HG02884 (cell line): ENCODE measurements at regions not wholly inside any gene's neighbourhood (a gene's known extent, or its start where the extent isn't known, plus 50 kb on each side); places are given as distances from the start of the nearest gene placed in this dataset.

ENCODE experiments used
- ATAC-seq: cut with Tn5 transposase; IDR thresholded peaks from one replicate; pipeline ENCODE4 v1.9.1; 2021; ENCODE audit warnings: mild to moderate bottlenecking, moderate library complexity; ENCODE audit not compliant: unreplicated experiment

DNA sequence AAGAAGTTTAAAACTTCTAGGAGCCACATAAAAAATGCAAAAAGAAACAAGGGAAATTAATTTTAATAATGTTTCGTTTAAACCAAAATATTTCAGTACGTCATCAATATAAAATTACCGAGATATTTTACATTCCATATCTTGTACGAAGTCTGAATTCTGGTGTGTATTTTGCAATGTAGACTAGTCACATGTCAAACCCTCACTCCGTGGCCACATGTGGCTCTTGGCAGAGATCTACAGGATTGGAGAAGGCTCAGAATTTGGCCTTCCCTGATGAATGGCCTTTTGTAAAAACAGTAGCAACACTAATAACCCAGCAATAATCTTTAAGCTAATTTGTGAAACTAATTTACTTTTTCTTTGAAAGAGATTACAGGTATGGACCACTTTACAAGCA is 217.1 kb downstream of the PRL start:
- ATAC-seq: no peak

DNA sequence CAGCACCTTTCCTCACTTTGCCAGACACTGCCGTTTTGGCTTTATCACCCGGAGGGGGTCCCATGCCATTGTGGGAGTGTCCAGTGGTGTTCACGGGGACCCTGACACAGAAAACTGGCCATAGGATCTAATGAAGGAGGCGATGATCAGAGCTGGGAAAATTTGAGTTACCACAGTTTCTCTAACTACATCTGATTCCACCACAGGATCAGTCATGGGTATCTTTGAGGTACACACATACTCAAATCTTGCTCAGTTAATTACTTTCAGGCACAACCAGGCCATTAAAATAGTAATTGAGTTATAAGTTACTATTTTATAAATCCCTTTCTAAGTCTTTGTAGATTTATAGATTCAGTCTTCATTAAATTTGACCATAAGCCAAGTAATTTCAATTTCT is 215.1 kb downstream of the PRL start:
- peak; percentile 85 for ATAC-seq

DNA sequence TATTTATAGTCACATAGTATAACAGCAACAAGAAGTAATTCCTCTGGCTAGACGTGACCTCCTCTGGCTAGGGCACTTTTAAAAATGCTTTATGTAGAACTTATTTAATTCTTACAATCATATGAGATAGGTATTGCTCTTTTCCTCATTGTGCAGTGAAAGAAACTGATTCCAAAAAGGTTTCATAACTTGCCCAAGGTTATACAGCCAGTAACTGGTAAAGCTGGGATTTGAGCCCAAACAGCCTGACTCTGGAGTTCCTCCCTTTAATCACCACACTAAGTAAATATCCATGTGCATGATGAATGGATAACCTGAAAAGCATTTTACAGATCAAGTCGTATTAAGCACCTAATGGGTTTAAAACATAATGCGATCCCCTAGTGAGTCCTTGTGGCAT is 214.6 kb downstream of the PRL start:
- no peak for ATAC-seq

DNA sequence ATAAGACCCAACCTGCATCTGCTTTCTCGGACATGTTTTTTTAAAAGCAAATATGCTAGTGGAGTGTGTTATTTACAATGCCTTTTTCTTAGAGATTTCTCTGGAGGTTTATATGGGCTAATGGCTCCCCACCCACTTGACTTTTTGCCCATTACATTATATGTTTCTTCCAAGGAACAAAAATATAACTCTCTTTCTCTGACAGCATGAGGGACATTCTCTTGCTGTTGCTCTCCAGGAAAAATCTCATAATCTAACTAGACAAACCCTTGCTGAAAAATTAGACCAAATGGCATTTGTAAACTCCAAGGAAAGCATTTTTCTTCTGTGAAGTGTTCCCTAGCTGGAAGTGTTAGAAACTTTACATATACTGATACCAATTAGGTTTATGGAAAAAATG is 213.7 kb downstream of the PRL start:
- no peak for ATAC-seq

DNA sequence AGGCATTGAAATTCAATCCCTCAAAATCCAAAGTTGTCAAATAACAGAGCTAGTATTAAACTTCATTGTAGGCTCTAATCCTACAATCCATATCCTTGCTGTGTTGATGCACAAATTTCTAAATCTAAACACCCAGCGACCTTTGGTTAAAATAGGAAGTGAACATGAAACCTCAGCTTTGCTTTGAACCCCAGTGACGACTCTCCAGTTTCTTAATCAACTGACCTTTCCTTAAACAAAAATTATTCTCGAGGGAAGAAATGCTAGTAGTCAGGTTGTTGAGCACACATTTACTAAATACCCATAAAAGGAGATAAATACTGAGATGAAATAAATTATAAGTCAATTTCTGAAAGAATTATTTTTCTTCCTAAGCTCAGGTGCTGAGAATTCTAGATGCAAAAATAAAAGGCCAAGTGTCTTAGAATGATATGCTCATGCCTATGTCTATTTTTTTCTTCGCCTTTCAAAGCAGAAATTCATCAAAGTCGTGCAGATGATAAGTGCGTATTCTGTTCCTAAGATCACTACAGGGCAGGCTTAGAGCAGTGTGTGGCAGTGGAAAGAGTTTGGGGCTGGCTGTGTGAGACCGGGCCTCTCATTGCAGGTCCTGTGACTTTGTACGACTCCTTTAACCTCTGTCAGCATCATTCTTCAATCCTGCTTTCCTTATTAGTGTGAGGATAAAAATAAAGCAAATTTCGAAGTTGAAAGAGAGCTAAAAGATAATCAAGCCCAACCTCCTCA is 208.7 kb downstream of the PRL start:
- no peak for ATAC-seq

DNA sequence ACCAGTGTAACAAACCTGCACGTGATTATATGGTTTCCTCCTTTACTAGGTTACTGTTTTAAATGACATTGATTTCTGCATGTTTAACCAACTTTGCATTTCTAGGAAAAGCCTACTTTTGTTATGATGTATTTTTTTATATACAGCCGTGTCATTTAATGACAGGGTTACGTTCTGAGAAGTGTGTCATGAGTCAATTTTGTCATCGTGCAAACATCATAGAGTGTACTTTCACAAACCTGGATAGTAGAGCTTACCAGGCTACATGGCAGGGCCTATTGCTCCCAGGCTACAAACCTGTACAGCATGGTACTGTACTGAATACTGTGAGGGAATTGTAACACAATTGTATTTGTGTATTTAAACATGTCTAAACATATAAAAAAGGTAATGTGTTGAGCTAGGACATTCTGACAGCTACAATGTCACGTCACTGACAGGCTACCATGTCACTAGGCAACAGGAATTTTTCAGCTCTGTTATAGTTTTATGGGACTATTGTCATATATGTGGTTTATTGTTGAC is 205.3 kb downstream of the PRL start:
- no peak for ATAC-seq

DNA sequence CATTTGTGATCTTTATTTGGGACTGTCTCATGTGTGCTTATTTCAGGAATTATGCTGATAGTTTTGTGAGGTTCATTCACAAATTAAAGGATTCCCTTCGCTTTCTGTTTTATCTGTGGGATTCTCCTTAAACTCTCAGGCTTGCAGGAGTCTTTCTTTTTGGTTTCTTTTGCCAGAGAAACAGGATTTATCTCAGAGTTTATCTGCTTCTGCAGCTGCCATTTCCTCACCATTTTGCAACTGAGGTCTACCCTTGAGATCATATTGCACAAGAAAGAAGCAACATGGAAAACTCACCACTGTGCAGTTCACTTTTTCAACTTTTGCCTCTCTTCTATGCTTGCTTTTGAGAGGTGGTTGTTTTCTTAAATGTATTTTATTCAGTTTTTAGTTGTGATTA is 201.0 kb downstream of the PRL start:
- ATAC-seq: no peak

DNA sequence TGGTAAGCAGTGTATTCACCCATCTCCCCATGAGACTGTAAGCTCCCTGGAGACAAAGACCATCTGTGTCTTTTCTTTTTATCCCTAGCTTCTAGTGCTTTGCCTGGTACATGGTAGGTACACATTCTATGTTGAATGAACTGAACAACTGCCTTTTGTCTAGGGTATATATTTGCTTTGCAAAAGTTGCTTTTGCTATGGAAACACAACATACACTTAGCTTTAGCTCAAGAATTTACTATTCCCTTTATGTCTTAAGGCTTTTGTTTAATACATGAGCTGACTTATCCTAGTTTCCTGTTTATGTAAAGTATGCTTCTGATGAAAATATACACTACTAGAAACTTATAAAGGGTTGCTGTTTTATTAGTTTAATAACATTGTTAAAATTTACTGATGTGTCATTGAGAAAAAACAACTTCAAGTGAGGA is 198.2 kb downstream of the PRL start:
- no peak for ATAC-seq

DNA sequence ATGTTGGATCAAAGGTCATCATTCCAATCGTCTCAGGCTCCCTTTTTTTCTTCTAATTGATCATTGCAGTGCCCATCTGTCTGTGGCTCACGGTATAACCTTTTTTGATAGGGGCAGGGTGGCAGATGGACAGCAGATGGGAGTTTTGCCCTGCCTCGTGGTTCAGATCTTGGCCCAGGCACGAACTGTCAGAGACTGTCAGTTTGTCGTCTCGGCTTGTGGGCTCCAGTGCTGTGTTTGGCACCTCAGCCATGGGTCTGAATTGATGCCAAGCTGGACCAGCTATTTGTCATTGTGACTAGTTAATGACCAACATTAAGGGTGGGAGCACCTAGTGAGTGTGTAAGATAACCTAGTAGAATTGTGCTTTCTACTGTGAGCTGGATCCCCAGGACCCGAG is 197.6 kb downstream of the PRL start:
- ATAC-seq: no peak

DNA sequence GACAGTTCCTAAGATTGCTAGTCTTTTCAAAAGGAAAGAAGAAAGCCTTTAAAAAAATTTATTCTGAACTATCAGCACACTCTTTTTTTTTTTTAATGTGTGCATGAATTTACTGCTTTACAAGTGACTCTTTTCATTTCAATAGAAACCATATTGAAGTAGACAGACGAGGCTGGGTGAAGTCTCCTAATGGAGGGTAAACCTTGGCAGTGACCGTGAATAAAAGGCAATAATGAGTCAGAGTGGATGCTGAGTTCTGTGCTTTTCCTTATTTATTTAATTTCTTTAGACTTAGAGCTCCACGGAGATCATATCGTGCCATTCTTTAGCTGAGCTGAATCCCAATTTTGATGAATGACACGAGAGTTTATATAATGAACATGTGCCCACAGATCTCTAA is 196.9 kb downstream of the PRL start:
- ATAC-seq: no peak

DNA sequence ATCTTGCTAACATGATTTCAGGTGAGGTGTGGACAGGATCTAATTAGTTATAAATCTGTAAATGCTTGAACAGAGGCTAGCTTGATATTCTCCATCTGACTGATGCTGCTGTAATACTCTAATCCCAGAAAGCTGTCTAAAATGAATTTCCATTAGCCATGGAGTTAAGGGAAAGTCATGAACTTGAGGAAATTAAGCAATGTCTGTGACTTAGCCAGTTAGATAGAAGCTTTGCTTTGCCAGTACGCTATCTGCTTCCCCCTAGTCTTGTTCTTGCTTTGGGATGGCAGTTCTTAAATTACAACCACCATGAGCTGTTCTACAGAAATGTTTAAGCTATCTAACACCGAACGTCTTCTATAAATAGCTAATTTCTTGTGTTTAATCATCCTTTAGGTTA is 195.7 kb downstream of the PRL start:
- no peak for ATAC-seq

DNA sequence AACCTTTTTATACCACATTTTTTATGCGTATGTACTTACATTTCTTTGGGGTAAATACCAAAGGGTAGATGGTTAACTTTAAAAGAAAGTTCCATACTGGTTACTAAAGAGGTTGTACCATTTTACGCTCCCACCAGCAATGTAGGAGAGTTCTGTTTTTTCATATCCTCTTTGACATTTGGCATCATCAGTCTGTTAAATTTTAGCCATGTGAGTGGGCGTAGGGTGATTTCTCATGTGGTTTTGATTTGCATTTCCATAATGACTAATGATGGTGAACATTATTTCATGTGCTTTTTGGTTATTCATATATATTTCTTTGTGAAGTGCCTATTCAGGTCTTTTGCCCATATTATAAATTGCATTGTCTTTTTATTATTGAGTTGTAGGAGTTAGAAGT is 194.2 kb downstream of the PRL start:
- peak; percentile 87 for ATAC-seq

DNA sequence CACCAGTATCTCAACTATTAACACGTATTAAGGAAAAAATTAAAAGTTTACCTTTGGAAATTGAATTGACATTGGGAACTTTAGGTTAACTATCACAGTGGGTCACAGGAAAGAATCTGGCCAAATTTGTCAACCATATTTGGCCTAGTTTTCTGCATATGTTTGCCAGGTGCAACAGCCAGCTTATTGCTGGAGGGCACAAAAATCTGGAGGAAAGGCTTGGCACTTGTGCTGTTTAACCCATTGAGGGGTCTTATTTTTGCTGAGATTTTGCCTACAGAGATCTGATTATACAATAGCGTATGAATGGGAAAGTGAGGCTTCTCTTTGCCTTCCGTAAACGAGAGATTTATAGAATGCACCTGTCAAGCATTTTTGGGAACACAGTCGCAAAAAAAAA is 190.4 kb downstream of the PRL start:
- no peak for ATAC-seq

DNA sequence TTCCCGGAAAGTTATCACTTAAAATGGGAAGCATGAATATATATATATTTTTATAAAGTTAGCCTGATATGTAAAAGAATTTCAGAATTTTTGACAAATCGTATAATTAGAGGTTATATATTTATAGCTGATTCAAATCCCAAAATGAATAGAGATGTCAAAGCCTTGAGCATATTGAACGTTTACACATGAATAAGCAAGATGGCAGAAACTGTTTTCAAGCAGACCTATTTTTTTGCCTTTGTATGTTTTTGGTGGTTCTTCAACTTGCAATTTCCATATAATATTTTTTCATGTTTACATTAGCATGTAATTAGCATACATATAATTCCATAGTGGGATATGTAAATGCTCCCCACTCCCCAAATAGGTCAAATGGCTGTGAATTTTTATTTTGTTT is 189.9 kb downstream of the PRL start:
- no peak for ATAC-seq

DNA sequence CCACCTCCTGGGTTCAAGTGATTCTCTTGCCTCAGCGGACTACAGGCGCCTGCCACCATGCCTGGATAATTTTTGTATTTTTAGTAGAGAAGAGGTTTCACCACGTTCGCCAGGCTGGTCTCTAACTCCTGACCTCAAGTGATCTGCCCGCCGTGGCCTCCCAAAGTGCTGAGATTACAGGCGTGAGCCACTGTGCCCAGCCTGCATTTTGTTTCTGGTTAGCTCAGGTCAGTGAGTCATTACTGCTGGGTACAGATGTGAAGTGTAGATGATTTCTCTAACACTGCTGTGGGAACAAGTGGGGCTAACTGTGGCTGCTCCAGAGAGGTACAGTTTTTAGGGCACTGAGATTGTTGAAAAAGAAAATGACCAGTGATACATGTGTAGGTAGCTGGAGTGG is 188.6 kb downstream of the PRL start:
- ATAC-seq: no peak

DNA sequence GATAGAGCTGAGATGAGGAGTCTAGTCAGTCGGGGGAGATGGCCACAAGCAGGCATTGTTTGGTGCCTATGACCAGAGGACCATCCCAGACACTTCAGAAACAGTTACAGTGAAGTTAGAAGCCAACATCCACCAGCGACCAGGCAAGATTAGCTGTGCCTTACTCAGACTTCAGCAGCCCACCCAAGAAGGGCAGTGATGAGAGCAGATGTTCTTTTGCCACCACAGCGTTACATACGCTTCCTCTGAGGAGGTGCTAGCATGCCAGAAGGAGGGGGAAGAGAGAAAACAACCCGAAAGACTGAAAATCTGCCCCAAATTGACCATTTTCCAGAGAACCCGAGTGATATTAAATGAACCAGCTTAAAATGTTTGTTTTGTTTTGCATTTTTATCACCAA is 186.8 kb downstream of the PRL start:
- no peak for ATAC-seq

DNA sequence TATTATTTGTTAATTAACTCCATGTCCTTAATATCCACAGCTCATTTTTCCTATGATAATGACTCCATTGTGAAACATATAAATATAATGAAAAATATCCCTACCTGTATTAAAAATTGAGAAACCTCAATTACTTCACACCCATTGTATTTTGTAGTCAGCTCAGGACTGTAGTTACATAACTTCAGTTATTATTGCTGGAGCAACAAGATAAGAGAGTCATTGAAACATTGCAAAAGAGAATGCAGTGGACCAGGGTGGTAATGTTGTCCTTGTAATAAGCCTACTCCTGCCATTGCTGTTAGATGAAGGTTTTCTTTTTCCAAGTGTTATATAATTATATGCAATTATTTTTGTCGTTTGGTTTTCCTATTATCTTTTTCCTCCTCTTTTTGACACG is 184.4 kb downstream of the PRL start:
- ATAC-seq: no peak

DNA sequence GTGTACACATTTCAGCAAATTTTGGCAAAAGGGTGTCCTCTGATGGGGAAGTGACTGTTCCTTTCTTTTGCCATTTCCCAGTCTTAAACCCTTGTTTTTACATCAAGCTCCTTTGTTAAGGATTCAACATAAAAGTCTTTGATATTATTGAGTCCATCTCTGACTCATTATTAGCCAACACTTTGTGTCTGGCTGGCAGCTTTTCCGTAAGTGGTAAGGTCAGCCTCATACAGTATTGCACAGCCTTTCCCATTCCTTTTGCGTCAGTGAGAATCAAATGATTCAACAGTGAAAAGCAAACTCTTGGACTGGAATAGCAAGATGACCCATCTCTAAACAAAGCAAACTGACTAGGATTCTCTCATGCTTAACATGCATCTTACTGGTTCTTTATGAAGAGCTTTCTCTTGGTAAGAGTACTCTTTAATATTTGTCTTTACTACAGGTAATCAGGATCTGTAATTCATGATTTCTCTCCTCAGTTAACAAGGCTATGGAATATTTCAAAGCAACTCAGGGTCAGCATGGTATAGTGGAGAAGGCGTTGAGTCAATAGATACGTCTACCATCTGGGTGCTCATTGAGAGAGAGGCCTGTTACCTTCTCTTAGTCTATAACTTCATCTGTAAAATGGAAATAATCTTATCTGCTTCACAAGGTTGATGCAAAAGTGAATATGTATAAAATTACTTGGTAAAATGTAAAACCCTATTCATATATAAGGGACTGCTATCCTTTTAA is 183.6 kb downstream of the PRL start:
- no peak for ATAC-seq

DNA sequence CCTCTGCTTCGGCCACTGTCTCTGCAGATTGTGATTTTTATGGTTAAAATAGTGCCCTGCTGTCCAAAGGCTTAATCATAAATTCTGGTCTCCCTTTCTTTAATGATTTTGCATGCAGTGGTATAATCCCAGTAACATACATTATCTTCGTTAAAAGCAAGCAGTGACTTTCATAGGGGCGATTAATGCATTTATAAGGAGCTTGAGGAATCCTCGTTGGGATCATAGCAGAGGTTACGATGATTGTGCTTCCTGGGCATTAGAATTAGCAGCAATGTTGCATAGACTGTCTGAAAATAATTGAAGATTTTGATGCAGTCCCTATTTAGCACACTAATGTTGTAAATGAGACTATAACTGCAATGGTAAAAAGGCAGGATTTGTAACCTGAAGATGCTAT is 181.3 kb downstream of the PRL start:
- ATAC-seq: no peak

DNA sequence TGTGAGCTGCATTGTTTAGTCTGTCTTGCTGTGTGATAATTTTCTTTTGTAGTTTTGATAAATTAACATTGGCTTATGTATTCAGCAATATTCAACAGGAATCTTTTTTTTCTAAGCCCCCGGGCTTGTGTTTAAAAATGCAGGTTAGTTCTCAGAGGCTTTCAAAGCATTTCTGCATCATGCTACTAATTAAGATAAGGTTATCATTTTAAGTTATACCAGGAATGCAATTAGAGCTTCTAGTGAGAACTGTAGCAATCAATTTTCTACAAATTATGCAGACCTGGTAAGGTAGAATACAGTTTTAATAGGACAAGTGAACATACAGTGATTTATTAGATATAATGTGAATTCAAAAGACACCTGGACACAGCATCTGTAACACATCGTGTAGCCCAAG is 179.2 kb downstream of the PRL start:
- no peak for ATAC-seq

DNA sequence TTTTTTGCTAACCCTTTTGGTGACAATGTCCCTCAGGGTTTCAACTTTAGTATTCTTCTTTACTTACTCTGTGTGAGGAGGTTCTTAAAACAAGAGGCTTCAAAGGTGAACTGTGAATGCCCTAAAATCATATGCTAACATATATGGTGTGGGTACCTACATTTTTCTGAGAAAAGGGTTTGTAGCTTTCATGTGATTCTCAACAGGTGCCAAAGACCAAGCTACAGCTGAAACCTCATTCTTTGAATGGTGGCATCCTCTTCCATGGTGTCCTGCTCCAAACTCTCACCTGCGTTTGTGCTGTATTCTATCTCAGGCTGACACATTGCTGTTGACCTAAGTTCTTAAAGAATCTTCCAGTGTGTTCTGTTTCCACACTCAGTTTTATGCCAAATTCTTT is 177.3 kb downstream of the PRL start:
- ATAC-seq: no peak

DNA sequence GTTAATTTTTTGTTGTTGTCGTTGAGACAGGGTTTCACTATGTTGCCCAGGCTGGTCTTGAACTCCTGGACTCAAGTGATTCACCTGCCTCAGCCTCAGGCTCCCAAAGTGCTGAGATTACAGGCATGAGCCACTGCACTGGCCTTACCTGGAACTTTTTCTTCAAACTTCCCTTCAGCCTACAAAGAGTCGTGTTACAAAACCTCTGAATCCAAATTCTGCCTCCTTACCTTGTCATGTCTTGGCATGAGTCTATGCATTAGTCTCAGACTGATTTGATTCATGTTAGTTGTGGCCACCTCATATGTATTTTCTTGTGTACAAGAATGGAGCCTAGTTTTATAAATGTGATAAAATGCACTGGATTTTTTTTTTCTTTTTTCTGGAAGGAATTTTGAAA is 172.1 kb downstream of the PRL start:
- ATAC-seq: no peak
